DMS 273 (cell line): ENCODE measurements at regions not wholly inside any gene's neighbourhood (a gene's known extent, or its start where the extent isn't known, plus 50 kb on each side); places are given as distances from the start of the nearest gene placed in this dataset.

Source experiments
- DNase-seq: peaks from one replicate; lab custom pipeline; 2025; ENCODE audit not compliant: unreplicated experiment; lab: John Stamatoyannopoulos, UW

DNA sequence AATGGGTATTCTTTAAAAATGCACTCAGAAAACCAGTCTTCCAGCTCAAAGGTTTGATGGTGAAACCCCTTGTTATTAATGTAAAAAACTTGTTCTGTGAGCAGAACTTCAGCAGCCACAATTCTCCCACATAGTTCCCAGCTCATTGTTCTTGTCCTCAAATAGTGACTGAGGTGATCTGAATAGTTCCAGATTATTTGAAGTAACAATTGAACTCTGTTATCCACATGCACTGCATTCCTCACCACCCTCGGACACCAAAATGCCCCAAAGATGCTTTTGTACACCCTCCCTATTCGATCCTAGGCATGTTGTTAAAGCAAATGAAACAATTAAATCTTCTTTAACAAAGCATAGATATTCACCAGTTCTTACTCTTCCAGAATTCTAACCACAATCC is 2186.8 kb upstream of the CELF4 start:
- no peak for DNase-seq

DNA sequence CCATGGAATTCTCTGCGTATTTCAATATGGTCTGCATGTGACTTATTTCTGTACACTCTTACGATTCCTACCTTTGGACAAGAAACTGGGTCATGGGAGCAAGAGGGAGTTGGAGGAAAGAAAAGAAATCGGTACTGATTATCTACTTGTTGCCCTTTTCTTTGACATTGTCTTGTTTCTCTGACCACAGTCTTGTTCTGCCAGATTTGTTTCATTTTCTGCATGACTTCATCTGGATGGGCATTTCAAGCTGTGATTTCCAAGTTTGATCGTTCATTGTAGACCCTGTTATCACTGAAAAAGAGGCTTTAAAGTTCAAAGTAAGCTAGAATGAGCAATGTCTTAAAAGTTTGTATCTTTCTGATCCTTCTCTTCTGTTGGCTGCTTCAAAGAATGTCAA is 2186.3 kb upstream of the CELF4 start:
- DNase-seq = no peak

DNA sequence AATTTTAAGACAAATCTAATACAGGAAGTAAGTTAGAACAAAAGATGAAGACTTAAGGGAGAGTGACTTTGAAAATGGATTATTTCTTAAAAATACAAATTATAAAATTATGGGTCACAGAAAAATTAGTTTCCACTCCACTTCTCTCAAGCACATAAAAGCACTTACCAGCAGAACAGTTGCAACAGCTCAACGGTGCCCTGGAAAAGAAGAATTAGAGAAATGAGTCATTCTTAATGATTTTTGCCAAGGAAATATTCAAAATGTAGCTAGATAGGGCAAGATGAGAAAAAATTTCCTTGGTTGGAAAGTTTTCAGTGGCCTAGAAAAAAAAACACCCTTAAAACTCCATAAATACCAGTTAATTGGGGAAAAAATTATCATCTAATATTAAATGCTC is 2185.6 kb upstream of the CELF4 start:
- no peak for DNase-seq

DNA sequence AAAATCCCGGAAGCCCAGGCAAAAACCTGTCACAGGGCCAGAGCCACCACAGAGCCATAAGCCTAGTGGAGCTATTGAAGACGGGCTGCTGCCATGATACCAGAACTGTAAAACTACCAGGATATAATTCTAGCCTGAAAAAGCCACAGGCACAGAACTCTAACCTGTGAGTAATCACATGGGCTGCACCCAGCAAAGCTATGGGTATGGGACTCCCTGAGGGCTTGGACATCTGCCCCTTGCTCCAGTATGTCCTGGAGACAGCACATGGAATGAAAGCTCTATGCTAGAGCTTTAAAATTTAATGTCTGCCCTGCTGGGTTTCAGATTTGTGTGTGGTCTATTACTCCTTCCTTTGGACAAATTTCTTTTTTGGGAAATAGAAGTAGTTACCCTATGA is 2183.6 kb upstream of the CELF4 start:
- DNase-seq = no peak

DNA sequence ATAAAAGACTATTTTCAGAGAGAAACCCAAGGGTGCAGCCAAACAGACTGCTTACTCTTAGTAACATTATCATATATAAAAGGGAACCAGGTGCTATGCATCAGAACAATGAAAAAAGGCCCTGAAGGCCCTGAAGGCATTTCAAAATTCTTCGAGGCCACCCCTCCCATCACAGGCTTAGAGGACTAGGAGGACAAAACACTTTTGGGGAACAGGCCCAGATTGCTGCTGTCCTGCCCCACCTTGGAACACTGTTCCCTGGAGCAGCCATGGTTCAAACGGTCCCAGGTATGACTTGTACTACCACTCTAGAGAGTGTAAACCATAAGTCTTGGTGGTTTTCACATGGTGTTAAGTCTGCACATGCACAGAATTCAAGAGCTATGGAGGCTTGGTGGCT is 2183.1 kb upstream of the CELF4 start:
- DNase-seq = no peak

DNA sequence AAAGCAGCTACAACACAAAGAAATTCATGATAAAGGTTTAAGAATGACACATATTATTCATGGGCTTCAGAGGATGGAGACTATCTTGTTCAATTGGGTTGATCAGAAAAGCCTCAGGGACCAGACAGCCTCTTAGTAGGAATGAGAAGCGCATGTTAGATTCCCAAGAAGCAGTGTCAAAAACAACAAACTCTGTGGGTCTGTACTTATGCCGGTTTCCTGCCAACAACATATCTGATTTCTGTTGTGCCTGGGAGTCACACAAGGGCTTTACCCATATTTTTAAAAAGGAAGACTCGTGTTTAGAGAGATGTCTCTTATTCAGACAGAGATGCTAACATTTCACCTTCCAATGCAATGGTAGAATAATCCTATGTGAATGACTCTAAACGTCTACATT is 2180.6 kb upstream of the CELF4 start:
- DNase-seq = no peak

DNA sequence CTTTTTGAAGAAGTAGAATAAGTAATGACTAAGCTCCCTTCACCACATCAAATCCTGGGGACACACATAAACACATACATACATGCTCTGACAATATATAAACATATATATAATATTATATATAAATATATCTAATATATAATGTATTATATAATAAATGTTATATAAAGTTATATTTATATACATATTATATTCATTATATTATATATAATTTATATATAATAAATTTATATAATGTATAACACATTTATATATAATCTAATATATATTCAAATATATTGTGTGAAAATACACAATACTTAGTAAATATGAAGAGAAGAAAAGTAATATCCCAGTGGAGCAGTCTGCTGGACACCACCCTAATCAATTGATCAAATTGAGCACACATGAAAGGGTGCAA is 2177.9 kb upstream of the CELF4 start:
- no peak for DNase-seq

DNA sequence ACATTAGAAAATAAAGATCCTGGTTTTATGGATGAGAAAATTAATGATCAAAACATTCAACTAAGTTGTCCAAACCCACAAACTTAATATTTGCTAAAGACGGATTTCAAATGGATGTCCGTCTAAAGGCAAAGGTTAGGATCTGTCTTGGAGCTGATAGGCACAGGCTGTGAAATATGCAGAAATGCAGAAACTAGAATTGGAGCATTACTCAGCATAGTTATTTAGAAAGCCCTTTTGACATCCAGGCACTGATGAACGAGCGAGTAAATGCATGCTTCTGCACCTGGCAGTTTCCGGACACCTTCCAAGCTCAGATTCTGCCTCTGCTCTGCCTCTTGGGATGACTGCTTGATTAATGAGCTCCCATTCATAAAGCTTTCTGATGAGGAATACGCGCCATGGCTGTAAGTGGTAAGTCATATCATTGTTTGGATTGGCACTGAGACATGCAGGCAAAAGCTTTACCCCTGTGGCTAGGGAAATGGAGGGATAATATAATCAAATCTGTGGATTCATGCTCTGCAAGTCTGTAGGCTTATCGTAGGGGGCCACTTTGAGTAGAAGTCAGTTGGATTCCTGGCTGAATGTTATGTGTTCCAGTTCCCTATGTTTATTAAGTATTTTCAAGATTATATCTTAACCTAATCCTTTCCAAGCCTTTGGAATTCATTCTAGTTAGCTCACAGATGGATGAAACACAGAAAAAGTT is 2176.3 kb upstream of the CELF4 start:
- no peak for DNase-seq

DNA sequence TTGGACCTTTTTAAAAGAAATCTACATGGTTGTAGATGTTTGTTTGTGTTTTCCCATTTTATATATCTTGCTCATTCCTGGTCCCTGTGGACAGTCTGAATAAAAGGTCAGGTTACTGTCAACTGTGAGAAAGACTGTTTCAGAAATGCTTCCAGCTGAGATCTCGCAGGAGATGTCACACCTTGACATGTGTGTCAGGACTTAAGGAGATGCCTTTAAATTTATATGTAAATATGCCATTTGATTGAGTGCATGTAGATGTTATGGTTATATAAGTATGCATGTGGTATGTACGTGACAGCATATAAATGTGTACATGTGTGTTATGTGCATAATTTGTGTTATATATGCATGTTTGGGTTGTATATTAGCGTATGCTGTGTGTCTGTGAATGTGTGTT is 2172.3 kb upstream of the CELF4 start:
- DNase-seq = no peak

DNA sequence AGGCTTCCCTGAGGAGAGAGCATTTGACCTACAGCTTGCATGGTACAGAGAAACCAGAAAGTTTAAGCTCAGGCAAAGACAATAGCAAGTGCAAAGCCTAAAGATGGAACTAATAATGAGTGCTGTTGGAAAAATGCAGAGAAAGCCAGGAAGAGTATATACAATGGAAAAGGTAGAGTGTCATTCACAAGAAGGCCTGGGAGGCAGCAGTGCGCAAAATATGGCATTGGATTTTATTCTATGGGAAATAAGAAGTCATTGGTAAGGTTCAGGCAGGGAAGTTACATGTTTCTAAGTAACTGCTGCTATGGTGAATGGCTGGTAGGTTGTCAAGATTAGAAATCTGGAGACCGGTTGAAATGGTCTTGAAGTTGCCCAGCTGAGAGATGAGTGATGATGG is 2167.3 kb upstream of the CELF4 start:
- peak; percentile 20 for DNase-seq

DNA sequence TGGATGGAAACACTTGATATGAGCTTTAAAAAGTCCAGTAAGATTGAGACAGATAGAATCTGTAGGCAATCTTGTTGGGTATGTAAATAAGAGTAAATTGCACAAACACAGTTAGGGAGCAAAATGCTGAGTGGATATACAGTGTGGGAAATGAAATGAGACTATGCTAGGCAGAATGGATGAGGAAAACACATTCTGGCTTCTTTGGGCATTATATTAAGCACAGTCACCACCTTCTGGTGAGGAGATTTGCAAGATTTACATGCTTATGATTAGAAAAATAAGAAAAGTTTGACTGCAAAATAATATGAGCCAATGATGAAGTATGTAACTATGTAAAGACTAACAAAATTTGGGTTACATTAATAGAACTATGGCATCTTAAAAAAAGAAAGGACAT is 2165.0 kb upstream of the CELF4 start:
- DNase-seq = no peak

DNA sequence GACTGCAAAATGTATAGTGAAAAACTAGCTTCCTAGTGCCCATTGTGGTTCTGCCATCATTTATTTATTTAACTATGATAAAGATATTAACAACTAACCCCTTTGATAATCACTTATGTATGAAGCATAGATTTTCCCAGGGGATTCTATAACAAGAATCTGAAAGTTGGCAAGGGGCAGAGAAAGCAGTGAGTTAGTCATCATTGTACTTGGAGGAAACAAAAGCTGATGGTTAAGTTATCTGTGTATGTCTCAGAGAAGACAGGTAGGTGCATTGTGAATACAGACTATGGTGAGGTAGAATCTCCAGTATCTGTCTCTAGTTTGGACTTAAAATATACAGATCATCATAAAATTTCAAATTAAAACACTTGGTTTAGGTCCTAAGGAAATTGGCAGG is 2159.1 kb upstream of the CELF4 start:
- DNase-seq = no peak

DNA sequence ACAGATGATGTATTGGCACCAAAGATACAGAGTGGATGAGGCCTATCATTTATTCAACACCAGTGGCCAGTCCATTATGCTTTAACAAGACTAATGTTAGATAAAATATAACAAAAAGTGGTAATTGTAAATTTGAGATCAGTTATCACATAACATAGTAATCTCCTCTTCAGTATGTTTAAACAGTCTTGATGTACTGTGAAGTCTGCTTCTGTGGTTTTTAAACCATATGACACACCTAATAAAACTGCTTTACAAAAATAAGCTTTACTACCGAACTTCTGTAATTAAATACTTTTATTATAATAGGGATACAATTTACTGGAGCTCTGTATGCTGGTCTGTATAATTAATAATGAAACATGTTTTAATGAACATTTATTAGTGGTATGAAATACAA is 2156.1 kb upstream of the CELF4 start:
- DNase-seq = no peak

DNA sequence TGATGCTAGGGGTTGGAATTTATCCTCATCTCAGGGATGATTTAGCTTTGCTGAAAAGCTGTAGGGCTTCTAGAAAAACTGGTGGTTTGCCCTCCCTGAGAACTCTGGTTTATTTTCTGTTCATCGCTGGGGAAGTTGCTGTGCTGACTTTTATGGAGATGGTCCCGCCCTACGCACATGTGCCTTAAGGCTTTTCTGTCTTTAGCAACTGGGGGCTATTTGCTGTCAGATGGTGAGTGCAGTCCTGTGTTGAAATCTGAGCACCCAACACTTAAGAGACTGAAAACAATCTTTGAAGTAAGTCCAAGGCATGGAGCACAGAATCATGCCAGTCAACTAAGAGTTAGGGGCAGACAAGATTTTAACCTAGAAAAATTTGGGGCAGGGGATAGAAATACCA is 2148.4 kb upstream of the CELF4 start:
- DNase-seq = peak; percentile 20

DNA sequence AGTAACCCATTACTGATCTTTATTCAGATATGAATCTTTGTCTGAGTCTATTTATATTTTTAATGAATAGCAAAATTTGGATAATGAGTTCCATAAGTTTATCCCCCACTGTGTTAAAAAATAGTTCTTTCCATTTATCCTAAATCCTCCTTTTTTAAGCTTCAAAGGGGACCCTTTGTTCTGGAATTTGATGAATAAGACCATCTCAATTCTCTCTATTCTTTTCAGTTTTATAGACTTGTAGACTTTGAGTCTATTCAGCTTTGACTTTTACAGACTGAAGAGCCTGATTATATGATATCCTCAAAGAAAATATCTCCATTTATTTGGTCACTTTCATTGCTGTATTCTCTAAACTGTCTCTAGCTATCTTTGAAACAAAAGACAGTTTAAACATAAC is 2146.1 kb upstream of the CELF4 start:
- DNase-seq = no peak

DNA sequence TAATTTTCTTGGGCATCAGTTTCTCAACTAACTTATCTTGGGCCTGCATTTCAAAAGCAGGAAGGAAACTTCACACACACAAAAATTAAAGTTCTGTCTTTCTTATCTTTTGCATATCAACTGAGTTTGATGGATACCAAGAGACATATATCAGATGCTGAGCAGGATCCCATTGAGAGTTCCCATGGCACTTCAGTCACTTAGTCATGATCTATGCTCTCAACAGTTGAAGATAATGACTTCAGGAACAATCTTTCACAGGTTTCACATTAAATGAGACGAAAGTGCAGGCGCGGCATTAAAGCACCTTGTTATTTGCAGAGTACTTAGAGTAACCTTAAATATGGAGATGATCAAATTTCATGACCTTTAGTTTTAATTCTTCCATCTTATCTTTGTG is 2139.8 kb upstream of the CELF4 start:
- no peak for DNase-seq

DNA sequence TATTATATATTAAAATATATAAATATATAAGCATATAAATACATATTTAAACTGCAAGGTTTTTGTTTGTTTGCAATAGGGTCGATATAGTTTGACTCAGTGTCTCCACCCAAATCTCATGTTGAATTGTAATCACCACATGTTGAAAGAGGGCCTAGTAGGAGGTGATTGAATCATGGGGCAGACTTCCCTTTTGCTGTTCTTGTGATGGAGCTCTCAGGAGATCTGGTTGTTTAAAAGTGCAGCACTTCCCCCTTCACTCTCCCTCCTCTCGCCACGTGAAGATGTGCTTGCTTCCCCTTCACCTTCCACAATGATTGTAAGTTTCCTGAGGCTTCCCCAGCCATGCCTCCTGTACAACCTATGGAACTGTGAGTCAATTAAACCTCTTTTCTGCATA is 2137.3 kb upstream of the CELF4 start:
- DNase-seq = no peak

DNA sequence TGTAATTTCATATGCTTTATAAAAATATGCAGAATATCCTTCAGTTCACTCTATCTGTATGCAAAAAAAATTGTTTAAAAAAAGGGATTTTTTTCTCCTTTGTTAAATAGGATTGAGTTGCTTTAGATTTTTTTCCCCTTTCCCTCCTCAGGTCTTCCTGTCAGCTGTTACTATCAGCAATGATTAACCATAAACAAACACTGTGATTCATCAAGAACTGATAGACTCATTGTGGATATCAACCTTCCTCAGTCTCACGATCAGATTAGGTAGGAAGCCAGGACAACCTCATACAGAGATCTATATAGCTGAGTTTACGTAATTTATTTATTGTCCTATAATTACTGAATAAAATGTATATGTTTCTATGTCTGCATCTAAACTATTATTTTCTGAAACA is 2136.2 kb upstream of the CELF4 start:
- no peak for DNase-seq

DNA sequence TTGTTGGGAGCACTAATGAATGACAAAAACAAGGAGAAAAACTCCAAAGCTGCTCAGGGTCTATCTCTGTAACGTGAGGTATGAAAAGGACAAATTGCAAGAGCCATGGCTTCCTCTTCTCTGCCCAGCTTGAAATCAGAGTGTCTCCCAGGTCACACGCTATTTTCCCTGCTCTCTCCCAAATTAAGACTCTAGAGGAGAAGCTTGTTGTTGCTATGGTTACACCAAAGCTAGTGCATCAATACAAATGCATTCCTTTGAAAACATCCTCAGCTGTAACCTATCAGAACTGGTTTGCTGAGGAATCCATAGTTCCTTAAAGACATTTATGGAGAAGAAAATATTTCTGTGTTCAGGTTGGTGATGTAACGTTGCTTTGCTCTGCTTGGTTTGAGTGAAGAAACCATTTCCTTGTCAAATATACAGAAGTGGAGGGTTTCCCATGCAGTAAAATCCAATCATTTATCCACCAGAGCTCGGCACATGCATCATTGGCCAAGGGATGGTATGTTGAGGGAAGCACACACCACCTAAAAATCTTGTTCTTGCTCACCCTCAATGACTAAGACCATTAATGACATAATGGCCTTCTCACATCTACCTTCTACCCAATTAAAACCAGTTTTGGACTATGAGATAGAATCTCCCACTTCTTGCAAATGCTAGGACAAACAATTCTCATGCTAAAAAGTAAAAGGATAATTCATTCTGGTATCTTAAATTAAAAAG is 2135.6 kb upstream of the CELF4 start:
- no peak for DNase-seq

DNA sequence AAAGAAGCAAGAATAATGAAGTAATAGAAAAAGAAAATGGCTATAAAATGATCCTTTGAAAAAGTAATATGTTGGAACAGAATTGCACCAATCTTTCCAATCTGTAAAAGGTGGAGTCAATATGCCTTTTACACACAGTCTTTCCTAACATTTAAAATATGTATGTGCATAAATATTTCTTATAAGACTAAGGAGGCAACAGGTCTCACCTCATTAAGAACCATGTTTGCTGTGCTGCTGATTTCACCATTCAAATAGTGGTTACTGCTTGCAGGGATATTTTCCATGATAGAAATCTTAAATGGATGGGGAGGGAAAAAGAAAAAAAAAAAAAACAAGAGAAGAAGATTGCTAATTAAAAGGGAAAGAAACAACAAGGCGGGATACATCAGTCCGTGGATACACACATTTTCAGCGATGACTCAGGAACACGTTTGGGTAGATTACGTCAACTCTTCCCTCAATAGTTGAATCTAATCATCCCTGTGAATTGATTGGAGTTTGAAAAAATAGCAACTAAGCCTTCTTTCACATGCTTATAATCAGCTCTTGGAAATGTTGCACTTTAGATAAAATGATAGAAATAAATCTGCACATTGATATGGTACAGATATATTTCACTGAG is 2133.9 kb upstream of the CELF4 start:
- DNase-seq = no peak

DNA sequence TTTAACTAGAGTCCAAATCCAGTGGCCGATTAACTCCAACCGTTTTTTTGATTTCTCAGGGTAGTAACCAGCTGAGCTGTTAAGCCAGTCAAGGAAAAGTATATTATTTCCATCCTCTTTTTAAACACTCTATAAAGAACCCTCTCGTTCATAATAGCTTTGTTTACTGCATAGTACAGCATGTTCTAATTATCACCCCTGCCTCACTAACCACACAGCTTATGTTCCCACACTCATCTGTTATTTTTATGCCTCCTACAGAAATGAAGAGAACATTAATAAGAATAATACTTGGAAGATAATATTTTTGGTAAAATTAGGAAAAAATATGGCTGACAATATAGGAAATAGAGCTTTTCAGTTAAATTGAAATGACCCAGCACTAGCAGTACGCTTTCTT is 2132.8 kb upstream of the CELF4 start:
- no peak for DNase-seq

DNA sequence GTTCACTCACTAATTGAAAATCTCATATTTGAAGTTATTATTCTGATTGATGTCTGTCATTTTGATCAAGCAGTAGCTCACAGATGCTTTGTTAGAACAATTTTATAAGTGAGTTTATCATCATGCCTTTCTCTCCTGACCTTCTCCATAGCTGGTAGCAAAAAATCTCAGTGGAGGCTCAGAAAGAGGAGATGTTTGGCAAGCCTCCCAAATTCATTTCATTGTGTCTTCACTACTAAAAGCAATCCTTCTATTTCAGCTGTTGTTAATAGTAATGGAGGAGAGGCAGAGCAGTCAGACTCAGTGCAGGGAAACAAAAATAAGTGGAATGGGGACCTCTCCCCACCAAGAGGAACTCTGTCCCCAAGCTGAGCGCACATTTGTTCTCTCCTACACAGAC is 2127.8 kb upstream of the CELF4 start:
- DNase-seq = no peak
